ENCODE measurements at regions not wholly inside any gene's neighbourhood (a gene's known extent, or its start where the extent isn't known, plus 50 kb on each side); places are given as distances from the start of the nearest gene placed in this dataset.

DNA sequence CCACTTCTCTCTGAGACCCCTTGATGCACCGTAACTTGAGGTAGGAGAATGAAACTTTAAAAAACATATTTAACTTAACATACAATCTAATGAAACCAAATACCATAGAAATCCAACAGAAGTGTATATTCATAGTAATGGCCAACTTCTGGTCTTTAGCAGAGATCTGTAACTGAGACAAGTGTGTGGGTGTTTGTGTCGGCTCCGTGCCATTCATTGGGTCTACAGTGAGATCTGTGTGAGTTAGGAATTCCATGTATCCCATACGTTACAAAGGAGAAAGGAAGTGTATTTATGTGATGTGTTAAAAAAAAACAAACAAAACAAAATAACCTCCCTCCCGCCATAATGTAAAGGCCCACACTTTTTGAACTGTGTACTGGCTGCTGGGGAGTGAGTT, 348.0 kb upstream of the NR3C2 start:
- Histone ChIP-seq H3K4me3 (ENCODE audit: low read depth, low read length) (no peak overlapping the region), H3K36me3 (ENCODE audit: control insufficient read depth in 2 of 2, insufficient read depth in 1 of 2, low read length in 2 of 2) (no peaks in the 10 kb centered on the region), H3K27ac (ENCODE audit: extremely low read depth, low read depth, low read length) (no peak overlapping the region), H3K4me1 (ENCODE audit: control insufficient read depth, insufficient read depth, low read length) (peaks cover 8% of the 10 kb centered on the region), H3K9me3 (ENCODE audit: control insufficient read depth, insufficient read depth, low read depth, low read length) (no peaks in the 10 kb centered on the region)
- POLR2A ChIA-PET = no interaction called here
- CTCF ChIA-PET = no interaction called here
- TF ChIP-seq, protein P1, sequence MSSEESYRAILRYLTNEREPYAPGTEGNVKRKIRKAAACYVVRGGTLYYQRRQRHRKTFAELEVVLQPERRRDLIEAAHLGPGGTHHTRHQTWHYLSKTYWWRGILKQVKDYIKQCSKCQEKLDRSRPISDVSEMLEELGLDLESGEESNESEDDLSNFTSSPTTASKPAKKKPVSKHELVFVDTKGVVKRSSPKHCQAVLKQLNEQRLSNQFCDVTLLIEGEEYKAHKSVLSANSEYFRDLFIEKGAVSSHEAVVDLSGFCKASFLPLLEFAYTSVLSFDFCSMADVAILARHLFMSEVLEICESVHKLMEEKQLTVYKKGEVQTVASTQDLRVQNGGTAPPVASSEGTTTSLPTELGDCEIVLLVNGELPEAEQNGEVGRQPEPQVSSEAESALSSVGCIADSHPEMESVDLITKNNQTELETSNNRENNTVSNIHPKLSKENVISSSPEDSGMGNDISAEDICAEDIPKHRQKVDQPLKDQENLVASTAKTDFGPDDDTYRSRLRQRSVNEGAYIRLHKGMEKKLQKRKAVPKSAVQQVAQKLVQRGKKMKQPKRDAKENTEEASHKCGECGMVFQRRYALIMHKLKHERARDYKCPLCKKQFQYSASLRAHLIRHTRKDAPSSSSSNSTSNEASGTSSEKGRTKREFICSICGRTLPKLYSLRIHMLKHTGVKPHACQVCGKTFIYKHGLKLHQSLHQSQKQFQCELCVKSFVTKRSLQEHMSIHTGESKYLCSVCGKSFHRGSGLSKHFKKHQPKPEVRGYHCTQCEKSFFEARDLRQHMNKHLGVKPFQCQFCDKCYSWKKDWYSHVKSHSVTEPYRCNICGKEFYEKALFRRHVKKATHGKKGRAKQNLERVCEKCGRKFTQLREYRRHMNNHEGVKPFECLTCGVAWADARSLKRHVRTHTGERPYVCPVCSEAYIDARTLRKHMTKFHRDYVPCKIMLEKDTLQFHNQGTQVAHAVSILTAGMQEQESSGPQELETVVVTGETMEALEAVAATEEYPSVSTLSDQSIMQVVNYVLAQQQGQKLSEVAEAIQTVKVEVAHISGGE (tag by site-specific recombination; conservative IDR thresholded peaks at IDR 0.05; ENCODE audit: low read depth) = no peak
- TF ChIP-seq, protein P2, sequence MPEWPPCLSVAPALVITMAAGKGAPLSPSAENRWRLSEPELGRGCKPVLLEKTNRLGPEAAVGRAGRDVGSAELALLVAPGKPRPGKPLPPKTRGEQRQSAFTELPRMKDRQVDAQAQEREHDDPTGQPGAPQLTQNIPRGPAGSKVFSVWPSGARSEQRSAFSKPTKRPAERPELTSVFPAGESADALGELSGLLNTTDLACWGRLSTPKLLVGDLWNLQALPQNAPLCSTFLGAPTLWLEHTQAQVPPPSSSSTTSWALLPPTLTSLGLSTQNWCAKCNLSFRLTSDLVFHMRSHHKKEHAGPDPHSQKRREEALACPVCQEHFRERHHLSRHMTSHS (tag by site-specific recombination; IDR thresholded peaks at IDR 0.05) = no peak
- TF ChIP-seq ZNF2 (tag by site-specific recombination; IDR thresholded peaks at IDR 0.05) = no peak
- TF ChIP-seq ZNF133 (tag by site-specific recombination; IDR thresholded peaks at IDR 0.05) = no peak
- TF ChIP-seq, protein P3, sequence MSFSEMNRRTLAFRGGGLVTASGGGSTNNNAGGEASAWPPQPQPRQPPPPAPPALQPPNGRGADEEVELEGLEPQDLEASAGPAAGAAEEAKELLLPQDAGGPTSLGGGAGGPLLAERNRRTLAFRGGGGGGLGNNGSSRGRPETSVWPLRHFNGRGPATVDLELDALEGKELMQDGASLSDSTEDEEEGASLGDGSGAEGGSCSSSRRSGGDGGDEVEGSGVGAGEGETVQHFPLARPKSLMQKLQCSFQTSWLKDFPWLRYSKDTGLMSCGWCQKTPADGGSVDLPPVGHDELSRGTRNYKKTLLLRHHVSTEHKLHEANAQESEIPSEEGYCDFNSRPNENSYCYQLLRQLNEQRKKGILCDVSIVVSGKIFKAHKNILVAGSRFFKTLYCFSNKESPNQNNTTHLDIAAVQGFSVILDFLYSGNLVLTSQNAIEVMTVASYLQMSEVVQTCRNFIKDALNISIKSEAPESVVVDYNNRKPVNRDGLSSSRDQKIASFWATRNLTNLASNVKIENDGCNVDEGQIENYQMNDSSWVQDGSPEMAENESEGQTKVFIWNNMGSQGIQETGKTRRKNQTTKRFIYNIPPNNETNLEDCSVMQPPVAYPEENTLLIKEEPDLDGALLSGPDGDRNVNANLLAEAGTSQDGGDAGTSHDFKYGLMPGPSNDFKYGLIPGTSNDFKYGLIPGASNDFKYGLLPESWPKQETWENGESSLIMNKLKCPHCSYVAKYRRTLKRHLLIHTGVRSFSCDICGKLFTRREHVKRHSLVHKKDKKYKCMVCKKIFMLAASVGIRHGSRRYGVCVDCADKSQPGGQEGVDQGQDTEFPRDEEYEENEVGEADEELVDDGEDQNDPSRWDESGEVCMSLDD (tag by site-specific recombination; IDR thresholded peaks at IDR 0.05) = no peak
- no peak for TF ChIP-seq ZNF610 (tag by site-specific recombination; IDR thresholded peaks at IDR 0.05; ENCODE audit: borderline replicate concordance)
- TF ChIP-seq ZNF146 (tag by site-specific recombination; IDR thresholded peaks at IDR 0.05) = no peak
- no peak for TF ChIP-seq ZNF747 (tag by site-specific recombination; IDR thresholded peaks at IDR 0.05)
- TF ChIP-seq ZXDB (tag by site-specific recombination; IDR thresholded peaks at IDR 0.05) = no peak
- no peak for TF ChIP-seq ZNF843 (tag by site-specific recombination; IDR thresholded peaks at IDR 0.05)
- TF ChIP-seq ZNF501 (tag by site-specific recombination; IDR thresholded peaks at IDR 0.05) = no peak
- TF ChIP-seq PATZ1 (tag by site-specific recombination; IDR thresholded peaks at IDR 0.05) = no peak
- no peak for TF ChIP-seq ZFP41 (tag by site-specific recombination; IDR thresholded peaks at IDR 0.05; ENCODE audit: borderline replicate concordance)
- TF ChIP-seq SP7 (tag by site-specific recombination; IDR thresholded peaks at IDR 0.05) = no peak
- TF ChIP-seq ZNF394 (tag by site-specific recombination; IDR thresholded peaks at IDR 0.05; ENCODE audit: borderline replicate concordance) = no peak

- peaks cover 8% of the 10 kb centered on the region for H3K4me1 ChIP-seq (ENCODE audit: control insufficient read depth, insufficient read depth, low read length)
- H3K4me3 ChIP-seq (ENCODE audit: low read depth, low read length) = no peak overlapping the region
- CTCF ChIA-PET = interaction anchor here (0.6 kb wide), 1 partner anchor 1419 kb away, joined by 3 read pairs; no protein-coding TSS in a partner anchor
- no peaks in the 10 kb centered on the region for H3K36me3 ChIP-seq (ENCODE audit: control insufficient read depth in 2 of 2, insufficient read depth in 1 of 2, low read length in 2 of 2)
- H3K9me3 ChIP-seq (ENCODE audit: control insufficient read depth, insufficient read depth, low read depth, low read length) = no peaks in the 10 kb centered on the region
- peak overlapping the region; percentile 16; the same call in 1 of the 2 replicates for H3K27ac ChIP-seq (ENCODE audit: extremely low read depth, low read depth, low read length)
- POLR2A ChIA-PET = no interaction called here
- TF ChIP-seq FEZF1 (tag by site-specific recombination; IDR thresholded peaks at IDR 0.05) (peak; percentile 76), ZNF366 (tag by site-specific recombination; conservative IDR thresholded peaks at IDR 0.05) (0 out of 2 replicates have a peak, but pooled peaks have one; percentile 14), WT1 (tag by site-specific recombination; IDR thresholded peaks at IDR 0.05) (peak; percentile 36; the same call in 1 of the 2 replicates), SP3 (tag by site-specific recombination; IDR thresholded peaks at IDR 0.05) (no peak), ZNF16 (tag by site-specific recombination; IDR thresholded peaks at IDR 0.05; ENCODE audit: low read depth) (no peak), PRDM6 (tag by site-specific recombination; IDR thresholded peaks at IDR 0.05) (peak; percentile 21; the same call in 1 of the 2 replicates), ZNF843 (tag by site-specific recombination; IDR thresholded peaks at IDR 0.05) (no peak)
- TF ChIP-seq, protein P3 (tag by site-specific recombination; IDR thresholded peaks at IDR 0.05) = no peak
Observed at GRCh38 chr4:148787831-148788477, 345.7 kb upstream of the NR3C2 start.
